NCI-H1048 (cell line): ENCODE measurements at regions not wholly inside any gene's neighbourhood (a gene's known extent, or its start where the extent isn't known, plus 50 kb on each side); places are given as distances from the start of the nearest gene placed in this dataset.
"Not testable (repeated sequence)": the region's sequence is repeated elsewhere in the genome, so short reads cannot be mapped to it uniquely, and the experiment has no call there.

Experiments
- DNase-seq: peaks from one replicate; lab custom pipeline; 2025; lab: John Stamatoyannopoulos, UW

GRCh38 chr1:81264976-81265375 is 535.8 kb upstream of the ADGRL2 start:
- no peak for DNase-seq

GRCh38 chr1:81259625-81260411 is 540.9 kb upstream of the ADGRL2 start:
- no peak for DNase-seq

- no peak for DNase-seq
These were observed 546.2 kb upstream of the ADGRL2 start for GRCh38 chr1:81254560-81254959.

- no peak for DNase-seq
These were observed 546.7 kb upstream of the ADGRL2 start for GRCh38 chr1:81254068-81254467.

- DNase-seq, result no peak
These were observed 548.1 kb upstream of the ADGRL2 start for GRCh38 chr1:81252471-81253151.

- not testable (repeated sequence) for DNase-seq
These were observed 549.9 kb upstream of the ADGRL2 start for GRCh38 chr1:81250825-81251224.

- not testable (repeated sequence) for DNase-seq
These were observed 555.5 kb upstream of the ADGRL2 start for GRCh38 chr1:81245084-81245715.

GRCh38 chr1:81244612-81245011 is 556.1 kb upstream of the ADGRL2 start:
- not testable (repeated sequence) for DNase-seq

- DNase-seq, result no peak
These were observed 558.6 kb upstream of the ADGRL2 start for GRCh38 chr1:81242103-81242502.

- DNase-seq, result no peak
These were observed 562.6 kb upstream of the ADGRL2 start for GRCh38 chr1:81238129-81238528.

GRCh38 chr1:81237473-81238089 is 563.2 kb upstream of the ADGRL2 start:
- DNase-seq, result no peak

- no peak for DNase-seq
These were observed 566.5 kb upstream of the ADGRL2 start for GRCh38 chr1:81234237-81234636.

- DNase-seq, result no peak
These were observed 567.1 kb upstream of the ADGRL2 start for GRCh38 chr1:81233591-81233990.

- no peak for DNase-seq
These were observed 568.3 kb upstream of the ADGRL2 start for GRCh38 chr1:81232420-81232819.

- no peak for DNase-seq
These were observed 569.0 kb upstream of the ADGRL2 start for GRCh38 chr1:81231729-81232038.

GRCh38 chr1:81230983-81231728 is 569.6 kb upstream of the ADGRL2 start:
- peak; percentile 57 for DNase-seq

GRCh38 chr1:81228926-81229325 is 571.8 kb upstream of the ADGRL2 start:
- no peak for DNase-seq

GRCh38 chr1:81226603-81226928 is 574.2 kb upstream of the ADGRL2 start:
- DNase-seq, result no peak

GRCh38 chr1:81225789-81226602 is 574.7 kb upstream of the ADGRL2 start:
- DNase-seq, result no peak

- no peak for DNase-seq
These were observed 576.5 kb upstream of the ADGRL2 start for GRCh38 chr1:81224222-81224621.

- DNase-seq, result no peak
These were observed 579.2 kb upstream of the ADGRL2 start for GRCh38 chr1:81221564-81221963.
